Transverse colon (tissue), 4 donors: ENCODE measurements at regions not wholly inside any gene's neighbourhood (a gene's known extent, or its start where the extent isn't known, plus 50 kb on each side); places are given as distances from the start of the nearest gene placed in this dataset.
"Not testable (repeated sequence)": the region's sequence is repeated elsewhere in the genome, so short reads cannot be mapped to it uniquely, and the experiment has no call there.

Experiments used
- POLR2AphosphoS5 ChIP-seq, 3 donors: sonication (generic); formaldehyde crosslinking; IDR thresholded peaks; one replicate each; pipeline ENCODE4 v1.6.1; 2016; ENCODE audit warnings: antibody characterized with exemption in 3 of 3
- TF ChIP-seq, protein P1 (sequence below), 5 experiments: fragments of 200-600 bp in 3 of 5; fragments of 450-650 bp in 2 of 5; sonication (generic) in 3 of 5; IDR thresholded peaks; 1 replicate in 2 of 5; 2 replicates in 3 of 5; pipeline ENCODE4 v1.5.1; 2016 to 2017; ENCODE audit warnings: antibody characterized with exemption in 5 of 5, inconsistent platforms in 3 of 5, mild to moderate bottlenecking in 2 of 5, moderate library complexity in 1 of 5

DNA sequence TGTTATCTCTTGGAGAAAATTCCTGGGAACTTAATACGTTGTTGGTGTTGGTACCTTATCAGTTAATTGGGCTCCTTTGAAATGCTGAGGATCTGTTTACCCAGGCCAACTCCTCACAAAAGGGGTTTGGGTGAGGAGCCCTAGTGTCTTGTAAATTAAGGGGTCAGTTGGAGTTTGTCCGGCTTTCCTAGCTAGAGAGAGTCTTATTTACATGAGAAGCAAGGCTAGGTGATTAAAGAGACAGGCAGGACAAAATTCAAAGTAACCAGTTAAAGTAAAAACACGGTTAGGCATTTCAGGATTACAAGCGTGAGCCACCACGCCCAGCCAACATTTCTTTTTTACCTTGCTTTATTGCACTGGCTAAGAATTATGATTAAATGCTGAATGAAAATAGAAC lies 1178.9 kb upstream of the CRIM1 start:
- TF ChIP-seq POLR2AphosphoS5 (IDR thresholded peaks at IDR 0.05) = not testable (repeated sequence)
- TF ChIP-seq, protein P1, sequence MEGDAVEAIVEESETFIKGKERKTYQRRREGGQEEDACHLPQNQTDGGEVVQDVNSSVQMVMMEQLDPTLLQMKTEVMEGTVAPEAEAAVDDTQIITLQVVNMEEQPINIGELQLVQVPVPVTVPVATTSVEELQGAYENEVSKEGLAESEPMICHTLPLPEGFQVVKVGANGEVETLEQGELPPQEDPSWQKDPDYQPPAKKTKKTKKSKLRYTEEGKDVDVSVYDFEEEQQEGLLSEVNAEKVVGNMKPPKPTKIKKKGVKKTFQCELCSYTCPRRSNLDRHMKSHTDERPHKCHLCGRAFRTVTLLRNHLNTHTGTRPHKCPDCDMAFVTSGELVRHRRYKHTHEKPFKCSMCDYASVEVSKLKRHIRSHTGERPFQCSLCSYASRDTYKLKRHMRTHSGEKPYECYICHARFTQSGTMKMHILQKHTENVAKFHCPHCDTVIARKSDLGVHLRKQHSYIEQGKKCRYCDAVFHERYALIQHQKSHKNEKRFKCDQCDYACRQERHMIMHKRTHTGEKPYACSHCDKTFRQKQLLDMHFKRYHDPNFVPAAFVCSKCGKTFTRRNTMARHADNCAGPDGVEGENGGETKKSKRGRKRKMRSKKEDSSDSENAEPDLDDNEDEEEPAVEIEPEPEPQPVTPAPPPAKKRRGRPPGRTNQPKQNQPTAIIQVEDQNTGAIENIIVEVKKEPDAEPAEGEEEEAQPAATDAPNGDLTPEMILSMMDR (IDR thresholded peaks at IDR 0.05) = not testable (repeated sequence)
